ENCODE measurements at regions not wholly inside any gene's neighbourhood (a gene's known extent, or its start where the extent isn't known, plus 50 kb on each side); places are given as distances from the start of the nearest gene placed in this dataset.

- TF ChIP-seq CTCF (IDR thresholded peaks at IDR 0.05) (no peak), POLR2A (IDR thresholded peaks at IDR 0.05) (no peak), POLR2AphosphoS5 (IDR thresholded peaks at IDR 0.05) (no peak), EP300 (IDR thresholded peaks at IDR 0.05) (no peak)
Measured at GRCh38 chr12:88908345-88908744, 328.1 kb upstream of the KITLG start.

Measured in gastroesophageal sphincter (tissue), 3 donors.